CD14-positive monocyte (primary cell): ENCODE measurements at regions not wholly inside any gene's neighbourhood (a gene's known extent, or its start where the extent isn't known, plus 50 kb on each side); places are given as distances from the start of the nearest gene placed in this dataset.

Experiments
- DNase-seq, 3 donors: peaks; one replicate each; pipeline ENCODE4 v3.0.0-alpha.2; 2011 to 2022
- H2AFZ ChIP-seq: 2 replicates; pipeline ENCODE4 v1.6.0; 2012; ENCODE audit warnings: mild to moderate bottlenecking, low read depth, low read length, inconsistent platforms; ENCODE audit not compliant: insufficient read depth, poor library complexity, severe bottlenecking
- H3K27ac ChIP-seq, 2 donors: 1 replicate in 1 of 2; 2 replicates in 1 of 2; pipeline ENCODE4 v1.5.1; 2012 to 2013; ENCODE audit warnings: low read length in 2 of 2, control low read depth in 1 of 2, inconsistent platforms in 1 of 2, low read depth in 1 of 2, mild to moderate bottlenecking in 1 of 2
- H3K27me3 ChIP-seq, 2 donors: one replicate each; pipeline versions ENCODE4 v1.6.0 to v1.6.1; 2011 to 2013; ENCODE audit warnings: low read length in 2 of 2; ENCODE audit not compliant: control insufficient read depth in 2 of 2, insufficient read depth in 2 of 2
- H3K36me3 ChIP-seq, 2 donors: replicated peaks in 1 of 2; 1 replicate in 1 of 2; 2 replicates in 1 of 2; pipeline versions ENCODE4 v1.5.1 to v1.6.1; 2012 to 2013; ENCODE audit warnings: low read length in 2 of 2, control low read depth in 1 of 2, inconsistent platforms in 1 of 2, mild to moderate bottlenecking in 1 of 2; ENCODE audit not compliant: insufficient read depth in 2 of 2, control insufficient read depth in 1 of 2
- H3K4me1 ChIP-seq, 2 donors: 1 replicate in 1 of 2; 2 replicates in 1 of 2; pipeline versions ENCODE4 v1.5.1 to v1.6.1; 2012 to 2013; ENCODE audit warnings: low read length in 2 of 2, control low read depth in 1 of 2, inconsistent platforms in 1 of 2, mild to moderate bottlenecking in 1 of 2, moderate library complexity in 1 of 2; ENCODE audit not compliant: insufficient read depth in 2 of 2, control insufficient read depth in 1 of 2
- H3K4me2 ChIP-seq: replicated peaks from 2 replicates; pipeline ENCODE3; 2012; ENCODE audit warnings: low read length, moderate library complexity, mild to moderate bottlenecking; ENCODE audit not compliant: poor library complexity, severe bottlenecking; ENCODE audit errors: extremely low read depth
- H3K4me3 ChIP-seq, 3 experiments: fragments of 200-600 bp in 1 of 3; sonication (generic) in 1 of 3; replicated peaks in 1 of 3; 1 replicate in 2 of 3; 2 replicates in 1 of 3; pipeline ENCODE4 v1.5.1; 2011 to 2013; ENCODE audit warnings: low read length in 3 of 3, mild to moderate bottlenecking in 3 of 3, control low read depth in 2 of 3, low read depth in 2 of 3, inconsistent platforms in 1 of 3, moderate library complexity in 1 of 3
- H3K79me2 ChIP-seq: 2 replicates; pipeline ENCODE4 v1.6.0; 2012; ENCODE audit warnings: mild to moderate bottlenecking, control low read depth, inconsistent platforms, low read length, moderate library complexity; ENCODE audit not compliant: insufficient read depth
- H3K9ac ChIP-seq: 2 replicates; pipeline ENCODE4 v1.6.0; 2017; ENCODE audit warnings: low read length, mild to moderate bottlenecking; ENCODE audit not compliant: insufficient read depth, poor library complexity, severe bottlenecking
- H3K9me3 ChIP-seq, 2 donors: replicated peaks in 1 of 2; 1 replicate in 1 of 2; 2 replicates in 1 of 2; pipeline versions ENCODE4 v1.5.1 to v1.6.1; 2012 to 2013; ENCODE audit warnings: low read length in 2 of 2, control low read depth in 1 of 2; ENCODE audit not compliant: control insufficient read depth in 1 of 2, insufficient read depth in 1 of 2
- H4K20me1 ChIP-seq: 2 replicates; pipeline ENCODE4 v1.6.0; 2012; ENCODE audit warnings: mild to moderate bottlenecking, low read length, control low read depth, moderate library complexity; ENCODE audit not compliant: insufficient read depth
- H3K27ac Mint-ChIP-seq, 7 donors: one replicate each; pipeline ENCODE4 v1.8.0; 2020; ENCODE audit warnings: mild to moderate bottlenecking in 7 of 7, mixed read lengths in 7 of 7, moderate library complexity in 6 of 7, inconsistent platforms in 2 of 7
- H3K27me3 Mint-ChIP-seq, 3 donors: one replicate each; pipeline ENCODE4 v1.8.0; 2021 to 2022; ENCODE audit warnings: low read depth in 3 of 3, mild to moderate bottlenecking in 3 of 3, mixed read lengths in 3 of 3, moderate library complexity in 3 of 3, inconsistent platforms in 1 of 3
- H3K36me3 Mint-ChIP-seq, 2 donors: one replicate each; pipeline ENCODE4 v1.8.0; 2020; ENCODE audit warnings: mixed read lengths in 2 of 2, inconsistent platforms in 1 of 2, mild to moderate bottlenecking in 1 of 2
- H3K4me1 Mint-ChIP-seq: one replicate; pipeline ENCODE4 v1.8.0; 2020; ENCODE audit warnings: mild to moderate bottlenecking, mixed read lengths
- H3K4me3 Mint-ChIP-seq, 2 donors: one replicate each; pipeline ENCODE4 v1.8.0; 2020; ENCODE audit warnings: mild to moderate bottlenecking in 2 of 2, mixed read lengths in 2 of 2, moderate library complexity in 1 of 2
- H3K9me3 Mint-ChIP-seq, 7 donors: one replicate each; pipeline ENCODE4 v1.8.0; 2020 to 2022; ENCODE audit warnings: mixed read lengths in 7 of 7, mild to moderate bottlenecking in 6 of 7, moderate library complexity in 6 of 7, inconsistent platforms in 2 of 7
- WGBS: methylation state at CpG from one replicate; pipeline ENCODE4 v1.1.5; 2013; ENCODE audit warnings: missing lambda C conversion rate; ENCODE audit not compliant: insufficient coverage; 5-methylcytosine and 5-hydroxymethylcytosine counted together
- intact Hi-C, 2 donors: fragments of 100-400 bp; cut with micrococcal nuclease; formaldehyde crosslinking; loops; one replicate each; pipeline versions ENCODE4 v1.15.0 to v1.15.1; 2023
- TF ChIP-seq, protein P1 (sequence below): fragments of 200-600 bp; IDR thresholded peaks from one replicate; pipeline ENCODE4 v1.8.0; 2022; ENCODE audit warnings: antibody characterized with exemption, mild to moderate bottlenecking

- intact Hi-C loops: no loop called here
- Histone ChIP-seq H3K36me3 (no peaks in the 10 kb centered on the region), H3K9ac (no peak overlapping the region), H3K4me2 (no peak overlapping the region), H2AFZ (no peak overlapping the region), H3K79me2 (no peaks in the 10 kb centered on the region), H4K20me1 (no peaks in the 10 kb centered on the region), H3K4me3 (no peak overlapping the region), H3K9me3 (peaks cover 8 to 15% of the 10 kb centered on the region in 2 donors), H3K4me1 (no peaks in the 10 kb centered on the region), H3K27ac (no peak overlapping the region), H3K27me3 (no peaks in the 10 kb centered on the region)
- H3K9me3 Mint-ChIP-seq: peaks cover 3 to 23% (median 11%) of the 10 kb centered on the region in 7 donors
- H3K4me3 Mint-ChIP-seq: no peak overlapping the region
- H3K27ac Mint-ChIP-seq: no peak overlapping the region
- TF ChIP-seq, protein P1, sequence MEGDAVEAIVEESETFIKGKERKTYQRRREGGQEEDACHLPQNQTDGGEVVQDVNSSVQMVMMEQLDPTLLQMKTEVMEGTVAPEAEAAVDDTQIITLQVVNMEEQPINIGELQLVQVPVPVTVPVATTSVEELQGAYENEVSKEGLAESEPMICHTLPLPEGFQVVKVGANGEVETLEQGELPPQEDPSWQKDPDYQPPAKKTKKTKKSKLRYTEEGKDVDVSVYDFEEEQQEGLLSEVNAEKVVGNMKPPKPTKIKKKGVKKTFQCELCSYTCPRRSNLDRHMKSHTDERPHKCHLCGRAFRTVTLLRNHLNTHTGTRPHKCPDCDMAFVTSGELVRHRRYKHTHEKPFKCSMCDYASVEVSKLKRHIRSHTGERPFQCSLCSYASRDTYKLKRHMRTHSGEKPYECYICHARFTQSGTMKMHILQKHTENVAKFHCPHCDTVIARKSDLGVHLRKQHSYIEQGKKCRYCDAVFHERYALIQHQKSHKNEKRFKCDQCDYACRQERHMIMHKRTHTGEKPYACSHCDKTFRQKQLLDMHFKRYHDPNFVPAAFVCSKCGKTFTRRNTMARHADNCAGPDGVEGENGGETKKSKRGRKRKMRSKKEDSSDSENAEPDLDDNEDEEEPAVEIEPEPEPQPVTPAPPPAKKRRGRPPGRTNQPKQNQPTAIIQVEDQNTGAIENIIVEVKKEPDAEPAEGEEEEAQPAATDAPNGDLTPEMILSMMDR: no peak
- H3K27me3 Mint-ChIP-seq: peaks cover 0 to 1% (median 0%) of the 10 kb centered on the region in 3 donors
- no peak for DNase-seq
- H3K4me1 Mint-ChIP-seq: no peaks in the 10 kb centered on the region
- no peaks in the 10 kb centered on the region for H3K36me3 Mint-ChIP-seq
- WGBS: 80% methylated on average over 3 of the region's 3 CpGs
Observed at GRCh38 chr16:47855431-47855830, 300.4 kb downstream of the ABCC12 start.

- peaks cover 8 to 15% of the 10 kb centered on the region in 2 donors for H3K9me3 ChIP-seq
- H3K4me3 ChIP-seq: no peak overlapping the region
- no peak overlapping the region for H3K27ac Mint-ChIP-seq
- H3K9ac ChIP-seq: no peak overlapping the region
- H3K4me2 ChIP-seq: no peak overlapping the region
- no peak overlapping the region for H3K27ac ChIP-seq
- intact Hi-C loops: no loop called here
- H3K27me3 ChIP-seq: no peaks in the 10 kb centered on the region
- peaks cover 0 to 1% (median 0%) of the 10 kb centered on the region in 3 donors for H3K27me3 Mint-ChIP-seq
- no peak for DNase-seq
- H3K4me3 Mint-ChIP-seq: no peak overlapping the region
- no peaks in the 10 kb centered on the region for H3K4me1 ChIP-seq
- H3K79me2 ChIP-seq: no peaks in the 10 kb centered on the region
- peaks cover 3 to 23% (median 11%) of the 10 kb centered on the region in 7 donors for H3K9me3 Mint-ChIP-seq
- H3K36me3 Mint-ChIP-seq: no peaks in the 10 kb centered on the region
- no peaks in the 10 kb centered on the region for H4K20me1 ChIP-seq
- no peaks in the 10 kb centered on the region for H3K4me1 Mint-ChIP-seq
- TF ChIP-seq, protein P1: no peak
- no peak overlapping the region for H2AFZ ChIP-seq
- 97% methylated on average over 2 of the region's 2 CpGs for WGBS
- no peaks in the 10 kb centered on the region for H3K36me3 ChIP-seq
Observed at GRCh38 chr16:47854737-47855136, 301.1 kb downstream of the ABCC12 start.
